ENCODE measurements at regions not wholly inside any gene's neighbourhood (a gene's known extent, or its start where the extent isn't known, plus 50 kb on each side); places are given as distances from the start of the nearest gene placed in this dataset.

DNA sequence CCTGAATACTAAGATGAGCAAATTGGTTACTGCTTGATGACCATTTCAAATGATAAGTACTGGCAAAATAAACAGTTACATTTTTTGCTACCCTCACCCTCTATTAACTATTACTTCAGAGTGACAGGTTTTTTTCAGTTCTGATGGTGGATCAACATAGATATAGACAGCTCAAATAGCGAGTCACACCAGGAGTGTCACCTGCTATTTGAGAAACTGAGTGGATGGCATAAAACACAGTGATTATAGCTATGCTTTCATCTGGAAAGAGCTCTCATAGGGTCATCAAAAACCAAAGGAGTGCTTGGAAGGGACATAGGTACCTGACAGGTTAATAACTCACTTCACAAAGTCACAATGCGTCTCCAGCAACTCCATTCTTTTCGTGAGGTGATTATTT is 244.5 kb upstream of the C9orf72 start:
- TF ChIP-seq, protein P1, sequence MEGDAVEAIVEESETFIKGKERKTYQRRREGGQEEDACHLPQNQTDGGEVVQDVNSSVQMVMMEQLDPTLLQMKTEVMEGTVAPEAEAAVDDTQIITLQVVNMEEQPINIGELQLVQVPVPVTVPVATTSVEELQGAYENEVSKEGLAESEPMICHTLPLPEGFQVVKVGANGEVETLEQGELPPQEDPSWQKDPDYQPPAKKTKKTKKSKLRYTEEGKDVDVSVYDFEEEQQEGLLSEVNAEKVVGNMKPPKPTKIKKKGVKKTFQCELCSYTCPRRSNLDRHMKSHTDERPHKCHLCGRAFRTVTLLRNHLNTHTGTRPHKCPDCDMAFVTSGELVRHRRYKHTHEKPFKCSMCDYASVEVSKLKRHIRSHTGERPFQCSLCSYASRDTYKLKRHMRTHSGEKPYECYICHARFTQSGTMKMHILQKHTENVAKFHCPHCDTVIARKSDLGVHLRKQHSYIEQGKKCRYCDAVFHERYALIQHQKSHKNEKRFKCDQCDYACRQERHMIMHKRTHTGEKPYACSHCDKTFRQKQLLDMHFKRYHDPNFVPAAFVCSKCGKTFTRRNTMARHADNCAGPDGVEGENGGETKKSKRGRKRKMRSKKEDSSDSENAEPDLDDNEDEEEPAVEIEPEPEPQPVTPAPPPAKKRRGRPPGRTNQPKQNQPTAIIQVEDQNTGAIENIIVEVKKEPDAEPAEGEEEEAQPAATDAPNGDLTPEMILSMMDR (IDR thresholded peaks at IDR 0.05), result no peak
- no peak for TF ChIP-seq POLR2A (IDR thresholded peaks at IDR 0.05)

Data from thyroid gland (tissue), 4 donors.